Sigmoid colon (tissue), 4 donors: ENCODE measurements at regions not wholly inside any gene's neighbourhood (a gene's known extent, or its start where the extent isn't known, plus 50 kb on each side); places are given as distances from the start of the nearest gene placed in this dataset.

Source experiments
- CTCF ChIP-seq, 4 experiments: fragments of 450-650 bp in 3 of 4; fragments of 200-600 bp in 1 of 4; IDR thresholded peaks; one replicate each; pipeline ENCODE4 v1.5.1; 2016 to 2019; ENCODE audit warnings: antibody characterized with exemption in 4 of 4, mild to moderate bottlenecking in 3 of 4, moderate library complexity in 2 of 4
- EP300 ChIP-seq, 4 donors: sonication (generic); formaldehyde crosslinking; IDR thresholded peaks; one replicate each; pipeline ENCODE4 v1.6.1; 2017; ENCODE audit warnings: antibody characterized with exemption in 4 of 4
- POLR2A ChIP-seq, 2 donors: fragments of 450-650 bp; IDR thresholded peaks; one replicate each; pipeline ENCODE4 v1.6.1; 2016; ENCODE audit warnings: antibody characterized with exemption in 2 of 2, mild to moderate bottlenecking in 2 of 2, moderate library complexity in 2 of 2

GRCh38 chr10:81817596-81818170 lies 57.3 kb upstream of the NRG3 start:
- TF ChIP-seq CTCF (IDR thresholded peaks at IDR 0.05) (no peak), POLR2A (IDR thresholded peaks at IDR 0.05) (no peak), EP300 (IDR thresholded peaks at IDR 0.05) (no peak)
